GM19455 (cell line): ENCODE measurements at regions not wholly inside any gene's neighbourhood (a gene's known extent, or its start where the extent isn't known, plus 50 kb on each side); places are given as distances from the start of the nearest gene placed in this dataset.

Experiments used
- ATAC-seq: cut with Tn5 transposase; IDR thresholded peaks from one replicate; pipeline ENCODE4 v1.9.1; 2021; ENCODE audit not compliant: unreplicated experiment

- no peak for ATAC-seq
These were observed 121.1 kb downstream of the HGF start for GRCh38 chr7:81648716-81649115.

GRCh38 chr7:81645435-81645834 is 124.4 kb downstream of the HGF start:
- ATAC-seq, result no peak

GRCh38 chr7:81641873-81642272 is 128.0 kb downstream of the HGF start:
- no peak for ATAC-seq

- ATAC-seq, result no peak
These were observed 131.6 kb downstream of the HGF start for GRCh38 chr7:81638198-81638597.

- ATAC-seq, result no peak
These were observed 132.3 kb downstream of the HGF start for GRCh38 chr7:81637534-81637933.

- no peak for ATAC-seq
These were observed 137.4 kb downstream of the HGF start for GRCh38 chr7:81632418-81632817.

GRCh38 chr7:81630600-81630999 is 139.2 kb downstream of the HGF start:
- no peak for ATAC-seq

GRCh38 chr7:81629702-81630101 is 140.1 kb downstream of the HGF start:
- no peak for ATAC-seq

GRCh38 chr7:81628951-81629350 is 140.9 kb downstream of the HGF start:
- no peak for ATAC-seq

- ATAC-seq, result no peak
These were observed 142.1 kb downstream of the HGF start for GRCh38 chr7:81627536-81628287.

- no peak for ATAC-seq
These were observed 143.8 kb downstream of the HGF start for GRCh38 chr7:81626008-81626407.

- no peak for ATAC-seq
These were observed 144.9 kb downstream of the HGF start for GRCh38 chr7:81624650-81625631.

GRCh38 chr7:81624021-81624592 is 145.7 kb downstream of the HGF start:
- no peak for ATAC-seq

GRCh38 chr7:81623251-81623855 is 146.5 kb downstream of the HGF start:
- no peak for ATAC-seq

- no peak for ATAC-seq
These were observed 148.0 kb downstream of the HGF start for GRCh38 chr7:81621893-81622292.

GRCh38 chr7:81618396-81619014 is 151.3 kb downstream of the HGF start:
- no peak for ATAC-seq

- no peak for ATAC-seq
These were observed 152.9 kb downstream of the HGF start for GRCh38 chr7:81616951-81617350.

- no peak for ATAC-seq
These were observed 158.0 kb downstream of the HGF start for GRCh38 chr7:81611805-81612204.

GRCh38 chr7:81611040-81611439 is 158.8 kb downstream of the HGF start:
- ATAC-seq, result no peak

- ATAC-seq, result no peak
These were observed 161.0 kb downstream of the HGF start for GRCh38 chr7:81608748-81609382.
